ENCODE measurements at regions not wholly inside any gene's neighbourhood (a gene's known extent, or its start where the extent isn't known, plus 50 kb on each side); places are given as distances from the start of the nearest gene placed in this dataset.
"Not testable (repeated sequence)": the region's sequence is repeated elsewhere in the genome, so short reads cannot be mapped to it uniquely, and the experiment has no call there.

- H3K27me3 Mint-ChIP-seq = no peaks in the 10 kb centered on the region
- no peak for DNase-seq
- no peaks in the 10 kb centered on the region for H3K4me1 Mint-ChIP-seq
- H3K36me3 Mint-ChIP-seq (ENCODE audit: low read depth) = no peaks in the 10 kb centered on the region
- H3K27ac Mint-ChIP-seq = no peak overlapping the region
- intact Hi-C loops (cut with micrococcal nuclease) = no loop called here
- H3K9me3 Mint-ChIP-seq = peaks cover 8% of the 10 kb centered on the region
- H3K4me3 Mint-ChIP-seq = no peak overlapping the region
Measured at GRCh38 chr5:17326600-17327037, 109.2 kb downstream of the BASP1 start.

GRCh38 chr5:17327048-17327625, 109.7 kb downstream of the BASP1 start:
- intact Hi-C loops (cut with micrococcal nuclease) = no loop called here
- Mint-ChIP-seq H3K27me3 (no peaks in the 10 kb centered on the region), H3K27ac (no peak overlapping the region), H3K9me3 (peaks cover 9% of the 10 kb centered on the region), H3K4me1 (no peaks in the 10 kb centered on the region), H3K4me3 (no peak overlapping the region), H3K36me3 (ENCODE audit: low read depth) (no peaks in the 10 kb centered on the region)
- no peak for DNase-seq

GRCh38 chr5:17329571-17329970, 112.1 kb downstream of the BASP1 start:
- Mint-ChIP-seq H3K4me1 (no peaks in the 10 kb centered on the region), H3K9me3 (peaks cover 9% of the 10 kb centered on the region), H3K4me3 (no peak overlapping the region), H3K27ac (no peak overlapping the region), H3K27me3 (no peaks in the 10 kb centered on the region), H3K36me3 (ENCODE audit: low read depth) (no peaks in the 10 kb centered on the region)
- DNase-seq = no peak
- intact Hi-C loops (cut with micrococcal nuclease) = no loop called here

GRCh38 chr5:17330386-17330785, 113.0 kb downstream of the BASP1 start:
- no peaks in the 10 kb centered on the region for H3K36me3 Mint-ChIP-seq (ENCODE audit: low read depth)
- no peak overlapping the region for H3K27ac Mint-ChIP-seq
- no peaks in the 10 kb centered on the region for H3K27me3 Mint-ChIP-seq
- no peak overlapping the region for H3K4me3 Mint-ChIP-seq
- no peak for DNase-seq
- no peaks in the 10 kb centered on the region for H3K4me1 Mint-ChIP-seq
- peaks cover 9% of the 10 kb centered on the region for H3K9me3 Mint-ChIP-seq
- intact Hi-C loops (cut with micrococcal nuclease) = no loop called here

- Mint-ChIP-seq H3K4me1 (no peaks in the 10 kb centered on the region), H3K9me3 (peaks cover 10% of the 10 kb centered on the region), H3K36me3 (ENCODE audit: low read depth) (no peaks in the 10 kb centered on the region), H3K27me3 (no peaks in the 10 kb centered on the region), H3K4me3 (no peak overlapping the region), H3K27ac (no peak overlapping the region)
- no peak for DNase-seq
- intact Hi-C loops (cut with micrococcal nuclease) = no loop called here
Measured at GRCh38 chr5:17331651-17332050, 114.2 kb downstream of the BASP1 start.

- Mint-ChIP-seq H3K36me3 (ENCODE audit: low read depth) (no peaks in the 10 kb centered on the region), H3K27me3 (no peaks in the 10 kb centered on the region), H3K9me3 (peaks cover 7% of the 10 kb centered on the region), H3K4me1 (no peaks in the 10 kb centered on the region), H3K27ac (no peak overlapping the region), H3K4me3 (no peak overlapping the region)
- no peak for DNase-seq
- intact Hi-C loops (cut with micrococcal nuclease) = no loop called here
Measured at GRCh38 chr5:17333755-17334154, 116.3 kb downstream of the BASP1 start.

- no peaks in the 10 kb centered on the region for H3K4me1 Mint-ChIP-seq
- H3K27ac Mint-ChIP-seq = no peak overlapping the region
- no peak overlapping the region for H3K4me3 Mint-ChIP-seq
- no peaks in the 10 kb centered on the region for H3K27me3 Mint-ChIP-seq
- intact Hi-C loops (cut with micrococcal nuclease) = no loop called here
- H3K36me3 Mint-ChIP-seq (ENCODE audit: low read depth) = no peaks in the 10 kb centered on the region
- peaks cover 7% of the 10 kb centered on the region for H3K9me3 Mint-ChIP-seq
- DNase-seq = no peak
Measured at GRCh38 chr5:17336054-17336453, 118.6 kb downstream of the BASP1 start.

- H3K4me1 Mint-ChIP-seq; H3K27me3 Mint-ChIP-seq; intact Hi-C loops (cut with micrococcal nuclease); H3K36me3 Mint-ChIP-seq (ENCODE audit: low read depth); H3K4me3 Mint-ChIP-seq; DNase-seq; H3K27ac Mint-ChIP-seq; H3K9me3 Mint-ChIP-seq: not testable (repeated sequence)
Measured at GRCh38 chr5:17336723-17337122, 119.3 kb downstream of the BASP1 start.

GRCh38 chr5:17339841-17340240, 122.4 kb downstream of the BASP1 start:
- DNase-seq = no peak
- Mint-ChIP-seq H3K9me3 (peaks cover 3% of the 10 kb centered on the region), H3K4me1 (no peaks in the 10 kb centered on the region), H3K27ac (no peak overlapping the region), H3K36me3 (ENCODE audit: low read depth) (no peaks in the 10 kb centered on the region), H3K27me3 (no peaks in the 10 kb centered on the region), H3K4me3 (no peak overlapping the region)
- intact Hi-C loops (cut with micrococcal nuclease) = no loop called here

- no peak for DNase-seq
- Mint-ChIP-seq H3K27me3 (no peaks in the 10 kb centered on the region), H3K4me1 (no peaks in the 10 kb centered on the region), H3K9me3 (peaks cover 3% of the 10 kb centered on the region), H3K27ac (no peak overlapping the region), H3K36me3 (ENCODE audit: low read depth) (no peaks in the 10 kb centered on the region), H3K4me3 (no peak overlapping the region)
- intact Hi-C loops (cut with micrococcal nuclease) = no loop called here
Measured at GRCh38 chr5:17340379-17340778, 122.9 kb downstream of the BASP1 start.

GRCh38 chr5:17340819-17341218, 123.4 kb downstream of the BASP1 start:
- Mint-ChIP-seq H3K27ac (no peak overlapping the region), H3K4me1 (no peaks in the 10 kb centered on the region), H3K4me3 (no peak overlapping the region), H3K9me3 (peaks cover 3% of the 10 kb centered on the region), H3K36me3 (ENCODE audit: low read depth) (no peaks in the 10 kb centered on the region), H3K27me3 (no peaks in the 10 kb centered on the region)
- DNase-seq = no peak
- intact Hi-C loops (cut with micrococcal nuclease) = no loop called here

- H3K4me3 Mint-ChIP-seq = no peak overlapping the region
- no peaks in the 10 kb centered on the region for H3K4me1 Mint-ChIP-seq
- H3K27me3 Mint-ChIP-seq = no peaks in the 10 kb centered on the region
- no peak overlapping the region for H3K27ac Mint-ChIP-seq
- peaks cover 6% of the 10 kb centered on the region for H3K9me3 Mint-ChIP-seq
- intact Hi-C loops (cut with micrococcal nuclease) = no loop called here
- DNase-seq = no peak
- H3K36me3 Mint-ChIP-seq (ENCODE audit: low read depth) = no peaks in the 10 kb centered on the region
Measured at GRCh38 chr5:17343675-17344074, 126.2 kb downstream of the BASP1 start.

GRCh38 chr5:17346811-17347210, 129.4 kb downstream of the BASP1 start:
- Mint-ChIP-seq H3K27me3 (no peaks in the 10 kb centered on the region), H3K36me3 (ENCODE audit: low read depth) (no peaks in the 10 kb centered on the region), H3K27ac (no peak overlapping the region), H3K4me1 (no peaks in the 10 kb centered on the region), H3K9me3 (peaks cover 6% of the 10 kb centered on the region), H3K4me3 (no peak overlapping the region)
- intact Hi-C loops (cut with micrococcal nuclease) = no loop called here
- no peak for DNase-seq

- intact Hi-C loops (cut with micrococcal nuclease) = no loop called here
- Mint-ChIP-seq H3K4me3 (no peak overlapping the region), H3K9me3 (peaks cover 1% of the 10 kb centered on the region), H3K27ac (no peak overlapping the region), H3K4me1 (no peaks in the 10 kb centered on the region), H3K36me3 (ENCODE audit: low read depth) (no peaks in the 10 kb centered on the region), H3K27me3 (no peaks in the 10 kb centered on the region)
- DNase-seq = no peak
Measured at GRCh38 chr5:17352223-17352622, 134.8 kb downstream of the BASP1 start.

- Mint-ChIP-seq H3K9me3 (peaks cover 5% of the 10 kb centered on the region), H3K27me3 (no peaks in the 10 kb centered on the region), H3K36me3 (ENCODE audit: low read depth) (no peaks in the 10 kb centered on the region), H3K4me3 (no peak overlapping the region), H3K4me1 (no peaks in the 10 kb centered on the region), H3K27ac (no peak overlapping the region)
- intact Hi-C loops (cut with micrococcal nuclease) = no loop called here
- DNase-seq = no peak
Measured at GRCh38 chr5:17354265-17354664, 136.8 kb downstream of the BASP1 start.

All from activated CD4-positive, alpha-beta T cell treated with anti-CD3 and anti-CD28 coated beads, Interleukin-2, amount 10 ng/mL, durations not matched to agents 24 days and 14 days (primary cell).